ENCODE measurements at regions not wholly inside any gene's neighbourhood (a gene's known extent, or its start where the extent isn't known, plus 50 kb on each side); places are given as distances from the start of the nearest gene placed in this dataset.

DNA sequence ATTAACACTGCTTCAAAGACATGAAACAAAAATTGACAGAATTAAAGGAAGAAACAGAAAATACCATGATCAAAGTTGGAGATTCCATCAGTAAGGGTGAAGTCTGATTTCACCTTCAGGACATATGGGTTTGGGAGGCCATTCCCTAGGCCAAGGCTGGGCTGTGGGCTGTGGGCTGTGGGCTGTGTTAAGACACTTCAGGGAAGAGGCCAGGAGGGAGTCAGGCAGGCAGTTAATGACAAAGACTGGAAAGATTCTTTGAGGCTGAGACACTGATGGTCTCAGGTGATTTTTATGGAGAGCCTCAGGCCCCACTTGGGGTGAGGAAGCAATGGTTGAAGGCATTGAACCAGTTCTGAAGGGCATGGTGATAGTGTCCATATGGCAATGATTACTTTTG is 57.5 kb downstream of the MAGEF1 start:
- no peaks in the 10 kb centered on the region for H3K4me1 ChIP-seq (ENCODE audit: low read depth)
- H3K36me3 ChIP-seq (ENCODE audit: low read depth), result no peaks in the 10 kb centered on the region
- TF ChIP-seq, protein P1, sequence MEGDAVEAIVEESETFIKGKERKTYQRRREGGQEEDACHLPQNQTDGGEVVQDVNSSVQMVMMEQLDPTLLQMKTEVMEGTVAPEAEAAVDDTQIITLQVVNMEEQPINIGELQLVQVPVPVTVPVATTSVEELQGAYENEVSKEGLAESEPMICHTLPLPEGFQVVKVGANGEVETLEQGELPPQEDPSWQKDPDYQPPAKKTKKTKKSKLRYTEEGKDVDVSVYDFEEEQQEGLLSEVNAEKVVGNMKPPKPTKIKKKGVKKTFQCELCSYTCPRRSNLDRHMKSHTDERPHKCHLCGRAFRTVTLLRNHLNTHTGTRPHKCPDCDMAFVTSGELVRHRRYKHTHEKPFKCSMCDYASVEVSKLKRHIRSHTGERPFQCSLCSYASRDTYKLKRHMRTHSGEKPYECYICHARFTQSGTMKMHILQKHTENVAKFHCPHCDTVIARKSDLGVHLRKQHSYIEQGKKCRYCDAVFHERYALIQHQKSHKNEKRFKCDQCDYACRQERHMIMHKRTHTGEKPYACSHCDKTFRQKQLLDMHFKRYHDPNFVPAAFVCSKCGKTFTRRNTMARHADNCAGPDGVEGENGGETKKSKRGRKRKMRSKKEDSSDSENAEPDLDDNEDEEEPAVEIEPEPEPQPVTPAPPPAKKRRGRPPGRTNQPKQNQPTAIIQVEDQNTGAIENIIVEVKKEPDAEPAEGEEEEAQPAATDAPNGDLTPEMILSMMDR (IDR thresholded peaks at IDR 0.05), result no peak
- intact Hi-C loops (cut with DNase I, micrococcal nuclease), result no loop called here
- no peaks in the 10 kb centered on the region for H3K9me3 ChIP-seq
- no peak for ATAC-seq
- H3K4me3 ChIP-seq, result no peak overlapping the region
- DNase-seq, result no peak

DNA sequence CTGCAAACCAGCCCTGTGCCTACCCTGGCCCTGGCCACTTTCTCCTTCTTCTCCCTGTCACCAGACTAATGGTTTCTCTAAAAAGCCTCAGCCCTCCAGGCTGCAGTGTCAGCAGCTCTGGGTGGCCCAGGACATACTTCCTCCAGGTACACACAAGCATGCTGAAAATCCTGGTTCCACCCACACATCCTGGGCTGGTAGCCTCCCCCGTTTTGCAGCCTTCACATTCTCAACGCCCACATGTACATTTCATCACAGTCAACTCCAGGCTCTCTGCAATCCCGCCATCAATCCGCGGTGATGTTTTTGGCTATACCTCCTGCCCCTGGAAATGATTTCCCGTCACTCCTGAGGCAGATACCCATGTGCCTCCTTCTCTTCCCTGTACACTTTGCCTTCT is 59.4 kb downstream of the MAGEF1 start:
- ATAC-seq, result peak; percentile 39

DNA sequence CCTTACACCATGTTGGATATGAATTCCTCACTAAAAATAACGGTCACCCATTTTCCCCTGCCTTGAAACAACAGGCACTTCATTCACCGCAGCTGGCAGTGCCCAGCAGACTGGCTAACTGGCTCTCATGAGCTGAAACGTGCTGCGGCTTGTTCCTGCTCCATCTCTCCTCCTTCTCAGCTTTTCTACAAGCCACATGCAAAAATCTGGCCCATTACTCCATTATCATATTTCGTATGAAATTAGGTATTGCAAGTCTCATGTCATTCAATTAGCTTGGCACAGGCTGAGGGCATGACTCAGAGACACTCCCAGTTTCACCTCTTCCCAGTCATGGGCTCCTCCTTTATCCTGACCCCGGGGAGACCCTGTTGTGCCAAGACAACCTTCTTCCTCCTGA is 60.0 kb downstream of the MAGEF1 start:
- H3K4me3 ChIP-seq, result no peak overlapping the region
- ATAC-seq (peak; percentile 62), DNase-seq (no peak)
- H3K36me3 ChIP-seq (ENCODE audit: low read depth), result no peaks in the 10 kb centered on the region
- H3K4me1 ChIP-seq (ENCODE audit: low read depth), result no peaks in the 10 kb centered on the region
- intact Hi-C loops (cut with DNase I, micrococcal nuclease), result no loop called here
- H3K9me3 ChIP-seq, result no peaks in the 10 kb centered on the region
- TF ChIP-seq, protein P1 (IDR thresholded peaks at IDR 0.05), result no peak

More for the DNA sequence above, 59.4 kb downstream of the MAGEF1 start:
- Histone ChIP-seq H3K36me3 (ENCODE audit: low read depth) (no peaks in the 10 kb centered on the region), H3K9me3 (no peaks in the 10 kb centered on the region), H3K4me3 (no peak overlapping the region), H3K4me1 (ENCODE audit: low read depth) (no peaks in the 10 kb centered on the region)
- intact Hi-C loops (cut with DNase I, micrococcal nuclease), result no loop called here
- no peak for DNase-seq
- TF ChIP-seq, protein P1 (IDR thresholded peaks at IDR 0.05), result no peak

DNA sequence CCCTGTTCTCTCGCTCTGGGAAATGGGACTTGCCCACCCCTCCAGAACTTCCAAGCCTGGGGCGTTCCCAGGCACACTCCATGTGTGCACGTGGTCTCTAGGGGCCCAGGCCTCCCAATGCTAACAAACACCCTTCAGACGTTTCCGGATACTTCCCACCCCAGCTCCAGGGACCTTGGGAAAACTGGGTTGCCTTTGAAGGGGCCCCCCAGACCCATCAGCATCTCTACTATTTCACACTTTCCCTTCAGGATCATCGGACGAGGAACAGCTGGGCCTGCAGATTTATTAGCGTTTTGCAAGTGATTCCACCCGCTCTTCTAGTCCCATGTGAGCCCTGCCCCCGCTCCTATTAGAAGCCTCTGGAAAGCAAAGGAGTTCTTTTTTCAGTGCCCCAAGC is 63.2 kb downstream of the MAGEF1 start:
- ATAC-seq (no peak), DNase-seq (no peak)
- Histone ChIP-seq H3K9me3 (no peaks in the 10 kb centered on the region), H3K36me3 (ENCODE audit: low read depth) (no peaks in the 10 kb centered on the region), H3K4me3 (no peak overlapping the region), H3K4me1 (ENCODE audit: low read depth) (no peaks in the 10 kb centered on the region)
- TF ChIP-seq, protein P1 (IDR thresholded peaks at IDR 0.05), result no peak
- intact Hi-C loops (cut with DNase I, micrococcal nuclease), result no loop called here

DNA sequence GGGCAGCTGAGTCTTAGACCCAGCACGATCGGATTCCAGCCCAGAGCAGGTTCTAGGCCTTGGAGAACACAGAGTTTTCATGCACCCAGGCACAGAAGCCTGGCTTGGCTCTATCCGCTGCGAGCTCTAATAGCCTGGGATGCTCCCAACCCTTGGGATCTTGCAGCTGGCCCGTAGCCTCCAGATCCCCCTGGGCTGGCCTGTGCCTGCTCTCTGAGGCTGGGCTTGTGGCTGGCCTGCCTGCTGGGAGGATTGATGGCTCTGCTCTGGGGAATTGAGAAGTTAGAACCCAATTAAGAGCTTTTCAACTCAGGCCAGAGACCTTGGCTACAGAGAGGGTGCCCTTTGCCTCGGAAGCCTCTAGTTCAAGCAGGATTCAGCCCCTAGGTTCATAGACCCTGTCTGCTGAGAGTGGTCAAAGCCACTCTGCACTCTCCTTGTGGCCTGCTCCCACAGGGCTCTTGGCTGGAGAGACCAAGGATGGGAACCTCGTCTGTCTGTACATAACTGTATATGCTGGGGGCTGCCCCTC is 64.4 kb downstream of the MAGEF1 start:
- H3K36me3 ChIP-seq (ENCODE audit: low read depth), result no peaks in the 10 kb centered on the region
- intact Hi-C loops (cut with DNase I, micrococcal nuclease), result no loop called here
- no peak for DNase-seq
- TF ChIP-seq, protein P1 (IDR thresholded peaks at IDR 0.05), result no peak
- ATAC-seq, result no peak
- H3K9me3 ChIP-seq, result no peaks in the 10 kb centered on the region
- H3K4me1 ChIP-seq (ENCODE audit: low read depth), result no peaks in the 10 kb centered on the region
- H3K4me3 ChIP-seq, result no peak overlapping the region

DNA sequence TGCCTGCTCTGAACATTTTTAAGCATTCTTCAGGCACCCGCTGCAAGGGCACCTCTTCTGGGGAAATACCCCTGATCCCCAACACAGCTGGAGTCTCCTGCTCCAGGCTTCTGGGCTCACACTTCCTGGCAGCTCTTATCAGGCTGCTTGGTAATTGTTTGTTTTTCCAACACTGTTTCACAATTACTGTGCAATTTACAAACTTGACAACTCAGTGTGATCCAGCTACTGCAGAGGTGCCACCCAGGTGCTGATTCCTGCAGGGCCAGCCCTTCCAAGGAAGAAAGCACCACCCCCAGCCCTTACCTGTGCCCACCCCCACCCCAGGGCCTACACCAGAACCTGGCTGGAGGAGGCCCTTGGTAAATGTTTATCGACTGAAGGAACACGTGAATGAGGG is 66.5 kb downstream of the MAGEF1 start:
- no peaks in the 10 kb centered on the region for H3K36me3 ChIP-seq (ENCODE audit: low read depth)
- H3K4me1 ChIP-seq (ENCODE audit: low read depth), result no peaks in the 10 kb centered on the region
- DNase-seq (peak; percentile 33 to 59 (median 59)), ATAC-seq (peak; percentile 92)
- H3K9me3 ChIP-seq, result no peaks in the 10 kb centered on the region
- intact Hi-C loops (cut with DNase I, micrococcal nuclease), result no loop called here
- H3K4me3 ChIP-seq, result no peak overlapping the region
- TF ChIP-seq, protein P1 (IDR thresholded peaks at IDR 0.05), result no peak
